HG03457 (cell line): ENCODE measurements at regions not wholly inside any gene's neighbourhood (a gene's known extent, or its start where the extent isn't known, plus 50 kb on each side); places are given as distances from the start of the nearest gene placed in this dataset.
"Not testable (repeated sequence)": the region's sequence is repeated elsewhere in the genome, so short reads cannot be mapped to it uniquely, and the experiment has no call there.

Source experiments
- ATAC-seq: cut with Tn5 transposase; IDR thresholded peaks from one replicate; pipeline ENCODE4 v1.9.1; 2021; ENCODE audit warnings: moderate number of reproducible peaks; ENCODE audit not compliant: unreplicated experiment

GRCh38 chr7:34577934-34578333 is 80.1 kb upstream of the NPSR1 start:
- not testable (repeated sequence) for ATAC-seq

- ATAC-seq: not testable (repeated sequence)
These were observed 76.3 kb upstream of the NPSR1 start for GRCh38 chr7:34581698-34582097.

- ATAC-seq: no peak
These were observed 73.5 kb upstream of the NPSR1 start for GRCh38 chr7:34584526-34584925.

- ATAC-seq: no peak
These were observed 61.1 kb upstream of the NPSR1 start for GRCh38 chr7:34596887-34597286.

- no peak for ATAC-seq
These were observed 54.1 kb upstream of the NPSR1 start for GRCh38 chr7:34603711-34604444.
